Caco-2 (cell line): ENCODE measurements at regions not wholly inside any gene's neighbourhood (a gene's known extent, or its start where the extent isn't known, plus 50 kb on each side); places are given as distances from the start of the nearest gene placed in this dataset.

Experiments used
- BruUV-seq: library from RNA; stranded (reverse); fragments of 400-500 nt; replicated peaks from 2 replicates; lab custom pipeline; 2021; lab: Mats Ljungman, UMichigan
- CTCF ChIA-PET: fragments of 300-600 bp; sonication (Branson Sonifier 250); formaldehyde crosslinking; loops from one replicate; lab custom pipeline; 2022; ENCODE audit warnings: antibody characterized with exemption; lab: Charles Lee
- POLR2A ChIA-PET: fragments of 300-600 bp; sonication (Branson Sonifier 250); formaldehyde crosslinking; loops from one replicate; lab custom pipeline; 2022; ENCODE audit warnings: antibody characterized with exemption; lab: Charles Lee
- DNase-seq, 2 experiments: peaks; one replicate each; pipeline versions ENCODE4 v3.0.0 to v3.0.0-alpha.2; 2020 to 2022
- H3K27me3 ChIP-seq: replicated peaks from 2 replicates; pipeline ENCODE4 v1.6.0; 2011; ENCODE audit warnings: low read length; ENCODE audit not compliant: control insufficient read depth, insufficient read depth
- H3K36me3 ChIP-seq: 2 replicates; pipeline ENCODE4 v1.5.1; 2011; ENCODE audit warnings: low read length; ENCODE audit not compliant: control insufficient read depth, insufficient read depth
- H3K4me1 ChIP-seq: fragments of 250-450 bp; sonication (Bioruptor Pico); 2 replicates; pipeline ENCODE4 v1.5.1; 2020; ENCODE audit warnings: mild to moderate bottlenecking
- H3K4me3 ChIP-seq: 2 replicates; pipeline ENCODE4 v1.5.1; 2011; ENCODE audit warnings: low read depth, mild to moderate bottlenecking, control low read depth, low read length
- H3K9me3 ChIP-seq: fragments of 250-450 bp; sonication (Bioruptor Pico); 2 replicates; pipeline ENCODE4 v1.5.1; 2020; ENCODE audit warnings: mild to moderate bottlenecking, moderate library complexity
- H3K27ac Mint-ChIP-seq: one replicate; pipeline ENCODE4 v1.8.0; 2022; ENCODE audit warnings: mixed read lengths; ENCODE audit not compliant: unreplicated experiment
- H3K27me3 Mint-ChIP-seq: one replicate; pipeline ENCODE4 v1.8.0; 2022; ENCODE audit warnings: mixed read lengths; ENCODE audit not compliant: insufficient read depth, unreplicated experiment
- H3K36me3 Mint-ChIP-seq: one replicate; pipeline ENCODE4 v1.8.0; 2022; ENCODE audit warnings: mild to moderate bottlenecking, mixed read lengths; ENCODE audit not compliant: insufficient read depth, unreplicated experiment
- H3K4me1 Mint-ChIP-seq: one replicate; pipeline ENCODE4 v1.8.0; 2022; ENCODE audit warnings: low read depth, mixed read lengths; ENCODE audit not compliant: unreplicated experiment
- H3K4me3 Mint-ChIP-seq: one replicate; pipeline ENCODE4 v1.8.0; 2022; ENCODE audit warnings: mild to moderate bottlenecking, moderate library complexity, mixed read lengths; ENCODE audit not compliant: unreplicated experiment
- H3K9me3 Mint-ChIP-seq: one replicate; pipeline ENCODE4 v1.8.0; 2022; ENCODE audit warnings: mixed read lengths; ENCODE audit not compliant: unreplicated experiment
- intact Hi-C: fragments of 100-400 bp; cut with micrococcal nuclease; formaldehyde crosslinking; loops from one replicate; pipeline ENCODE4 v1.10.0; 2022; ENCODE audit not compliant: unreplicated experiment
- TF ChIP-seq, protein P1 (sequence below), 2 experiments: fragments of 200-600 bp in 1 of 2; IDR thresholded peaks; 1 replicate in 1 of 2; 2 replicates in 1 of 2; pipeline versions ENCODE4 v1.5.1 to v1.8.0; 2011 to 2022; ENCODE audit warnings: antibody characterized with exemption in 1 of 2, control low read depth in 1 of 2, inconsistent platforms in 1 of 2, low read depth in 1 of 2, low read length in 1 of 2, mild to moderate bottlenecking in 1 of 2, moderate library complexity in 1 of 2; ENCODE audit not compliant: insufficient read depth in 1 of 2, severe bottlenecking in 1 of 2, unreplicated experiment in 1 of 2

- Histone ChIP-seq H3K4me1 (no peaks in the 10 kb centered on the region), H3K9me3 (no peaks in the 10 kb centered on the region), H3K36me3 (no peaks in the 10 kb centered on the region), H3K4me3 (no peak overlapping the region), H3K27me3 (no peaks in the 10 kb centered on the region)
- Mint-ChIP-seq H3K4me1 (no peaks in the 10 kb centered on the region), H3K4me3 (no peak overlapping the region), H3K9me3 (no peaks in the 10 kb centered on the region), H3K27me3 (no peaks in the 10 kb centered on the region), H3K36me3 (no peaks in the 10 kb centered on the region), H3K27ac (no peak overlapping the region)
- ChIA-PET CTCF (no interaction called here), POLR2A (no interaction called here)
- TF ChIP-seq, protein P1, sequence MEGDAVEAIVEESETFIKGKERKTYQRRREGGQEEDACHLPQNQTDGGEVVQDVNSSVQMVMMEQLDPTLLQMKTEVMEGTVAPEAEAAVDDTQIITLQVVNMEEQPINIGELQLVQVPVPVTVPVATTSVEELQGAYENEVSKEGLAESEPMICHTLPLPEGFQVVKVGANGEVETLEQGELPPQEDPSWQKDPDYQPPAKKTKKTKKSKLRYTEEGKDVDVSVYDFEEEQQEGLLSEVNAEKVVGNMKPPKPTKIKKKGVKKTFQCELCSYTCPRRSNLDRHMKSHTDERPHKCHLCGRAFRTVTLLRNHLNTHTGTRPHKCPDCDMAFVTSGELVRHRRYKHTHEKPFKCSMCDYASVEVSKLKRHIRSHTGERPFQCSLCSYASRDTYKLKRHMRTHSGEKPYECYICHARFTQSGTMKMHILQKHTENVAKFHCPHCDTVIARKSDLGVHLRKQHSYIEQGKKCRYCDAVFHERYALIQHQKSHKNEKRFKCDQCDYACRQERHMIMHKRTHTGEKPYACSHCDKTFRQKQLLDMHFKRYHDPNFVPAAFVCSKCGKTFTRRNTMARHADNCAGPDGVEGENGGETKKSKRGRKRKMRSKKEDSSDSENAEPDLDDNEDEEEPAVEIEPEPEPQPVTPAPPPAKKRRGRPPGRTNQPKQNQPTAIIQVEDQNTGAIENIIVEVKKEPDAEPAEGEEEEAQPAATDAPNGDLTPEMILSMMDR (IDR thresholded peaks at IDR 0.05; ENCODE audit: insufficient read depth in 1 of 2, low read depth in 1 of 2, low read length in 1 of 2, severe bottlenecking in 1 of 2, unreplicated experiment in 1 of 2): no peak
- no TSS peak for BruUV-seq
- intact Hi-C loops: no loop called here
- no peak for DNase-seq
Observed at GRCh38 chr2:180159921-180160320, 152.8 kb upstream of the CWC22 start.

DNA sequence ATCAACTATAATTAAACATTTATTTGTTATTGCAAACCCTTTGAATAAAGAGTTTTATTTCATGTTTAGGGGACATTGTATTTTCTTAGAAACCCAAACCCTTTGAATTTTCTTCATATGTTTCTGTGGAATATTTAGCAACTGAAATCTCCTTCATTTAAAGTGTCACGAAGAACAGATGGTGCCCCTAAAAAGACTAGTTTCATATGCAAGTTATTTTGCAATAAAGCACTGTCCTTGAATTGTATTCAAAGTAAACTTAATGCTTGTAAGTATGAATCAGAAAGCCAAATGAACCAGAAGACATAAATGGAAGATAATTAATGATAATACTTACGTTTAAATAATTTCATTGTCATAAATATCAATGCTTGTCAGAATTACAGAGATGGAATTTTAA lies 151.9 kb upstream of the CWC22 start:
- H3K27me3 ChIP-seq: no peaks in the 10 kb centered on the region
- ChIA-PET POLR2A (no interaction called here), CTCF (no interaction called here)
- H3K9me3 ChIP-seq: no peaks in the 10 kb centered on the region
- BruUV-seq: no TSS peak
- H3K4me1 ChIP-seq: no peaks in the 10 kb centered on the region
- H3K4me3 ChIP-seq: no peak overlapping the region
- no peak overlapping the region for H3K27ac Mint-ChIP-seq
- H3K36me3 ChIP-seq: no peaks in the 10 kb centered on the region
- H3K4me1 Mint-ChIP-seq: no peaks in the 10 kb centered on the region
- intact Hi-C loops: no loop called here
- TF ChIP-seq, protein P1 (IDR thresholded peaks at IDR 0.05; ENCODE audit: insufficient read depth in 1 of 2, low read depth in 1 of 2, low read length in 1 of 2, severe bottlenecking in 1 of 2, unreplicated experiment in 1 of 2): no peak
- no peaks in the 10 kb centered on the region for H3K9me3 Mint-ChIP-seq
- H3K36me3 Mint-ChIP-seq: no peaks in the 10 kb centered on the region
- no peaks in the 10 kb centered on the region for H3K27me3 Mint-ChIP-seq
- DNase-seq: no peak
- no peak overlapping the region for H3K4me3 Mint-ChIP-seq

DNA sequence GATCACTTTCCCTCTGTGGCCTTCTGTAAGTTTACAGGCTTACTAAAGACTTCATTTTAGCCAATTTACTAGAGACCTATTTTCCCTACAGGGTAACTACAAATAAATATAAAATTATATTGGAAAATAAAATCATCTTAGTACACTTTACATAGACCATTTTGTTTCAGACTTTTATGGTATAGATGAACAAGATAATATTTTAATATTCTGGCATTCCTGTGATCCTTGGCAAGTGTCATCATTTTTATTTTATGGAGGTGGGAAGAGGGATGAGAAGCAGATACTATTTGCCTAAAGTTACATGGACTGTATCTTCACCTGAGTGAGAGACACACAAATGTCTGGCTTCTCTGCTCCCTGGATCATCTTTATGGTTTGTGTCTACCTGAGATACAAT lies 149.6 kb upstream of the CWC22 start:
- H3K4me3 ChIP-seq: no peak overlapping the region
- no peak overlapping the region for H3K4me3 Mint-ChIP-seq
- H3K36me3 ChIP-seq: no peaks in the 10 kb centered on the region
- BruUV-seq: no TSS peak
- no peaks in the 10 kb centered on the region for H3K9me3 ChIP-seq
- H3K9me3 Mint-ChIP-seq: no peaks in the 10 kb centered on the region
- H3K27ac Mint-ChIP-seq: no peak overlapping the region
- ChIA-PET CTCF (no interaction called here), POLR2A (no interaction called here)
- no peaks in the 10 kb centered on the region for H3K36me3 Mint-ChIP-seq
- no peaks in the 10 kb centered on the region for H3K4me1 Mint-ChIP-seq
- DNase-seq: no peak
- H3K27me3 Mint-ChIP-seq: peaks cover 3% of the 10 kb centered on the region
- TF ChIP-seq, protein P1 (IDR thresholded peaks at IDR 0.05; ENCODE audit: insufficient read depth in 1 of 2, low read depth in 1 of 2, low read length in 1 of 2, severe bottlenecking in 1 of 2, unreplicated experiment in 1 of 2): no peak
- H3K4me1 ChIP-seq: no peaks in the 10 kb centered on the region
- H3K27me3 ChIP-seq: no peaks in the 10 kb centered on the region
- intact Hi-C loops: no loop called here
